ENCODE measurements at regions not wholly inside any gene's neighbourhood (a gene's known extent, or its start where the extent isn't known, plus 50 kb on each side); places are given as distances from the start of the nearest gene placed in this dataset.
A peak's percentile ranks its signal among the peaks of the same experiment; 100 is the strongest.
"Not testable (repeated sequence)": the region's sequence is repeated elsewhere in the genome, so short reads cannot be mapped to it uniquely, and the experiment has no call there.

DNA sequence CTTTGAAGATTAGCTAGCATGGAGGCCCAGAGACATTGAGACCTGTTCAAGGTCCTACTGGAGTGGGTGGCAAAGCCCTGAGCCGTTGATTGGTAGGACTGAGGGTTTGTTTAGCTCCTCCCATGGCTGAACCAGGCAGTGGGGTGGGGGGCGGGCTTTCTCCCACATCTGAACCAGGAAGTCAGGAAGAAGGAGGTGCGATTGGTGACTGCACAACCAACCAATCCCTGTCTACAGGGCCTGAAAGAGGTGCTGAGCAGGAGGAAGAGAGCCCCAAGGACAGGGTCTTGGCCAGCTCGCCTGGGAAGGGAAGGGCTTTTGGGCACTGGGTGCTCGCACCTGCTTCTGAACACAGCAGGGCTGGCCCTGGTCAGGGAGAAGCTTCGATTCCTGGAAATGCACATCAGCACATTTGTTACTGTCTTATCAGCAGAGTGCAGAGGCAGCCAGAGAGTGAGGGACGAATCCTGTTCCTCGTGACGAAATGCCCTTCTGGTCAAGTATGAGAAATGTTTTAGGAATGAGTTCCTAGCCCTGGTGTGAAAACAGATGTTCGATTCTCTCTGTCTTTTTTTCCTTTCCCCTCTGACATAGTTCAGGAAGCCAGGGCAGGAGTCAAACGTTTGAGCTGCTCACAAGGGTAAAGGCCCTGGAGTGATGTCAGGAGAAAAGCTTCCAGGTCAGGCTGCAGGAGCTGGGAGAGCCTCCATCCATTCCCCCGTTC lies 294.8 kb upstream of the KLF4 start:
- peak overlapping the region; percentile 45 for H3K27ac ChIP-seq (ENCODE audit: low read depth, low read length)
- H3K4me1 ChIP-seq (ENCODE audit: control insufficient read depth in 5 of 5, insufficient read depth in 5 of 5, low read length in 5 of 5), result peaks cover 4 to 22% (median 12%) of the 10 kb centered on the region in 5 donors
- no peaks in the 10 kb centered on the region for H3K27me3 ChIP-seq (ENCODE audit: control insufficient read depth in 5 of 5, insufficient read depth in 4 of 5, low read length in 5 of 5)
- no peaks in the 10 kb centered on the region for H3K36me3 ChIP-seq (ENCODE audit: control insufficient read depth in 5 of 5, insufficient read depth in 5 of 5, low read length in 5 of 5)
- H3K9ac ChIP-seq (ENCODE audit: low read length in 5 of 5), result peak overlapping the region in 2 of 5 donors; percentile 25 to 53
- no peaks in the 10 kb centered on the region for H3K9me3 ChIP-seq (ENCODE audit: control insufficient read depth in 5 of 5, low read length in 5 of 5)
- H3K4me3 ChIP-seq (ENCODE audit: low read depth in 1 of 5, low read length in 5 of 5), result peak overlapping the region in 1 of 5 donors; percentile 4

DNA sequence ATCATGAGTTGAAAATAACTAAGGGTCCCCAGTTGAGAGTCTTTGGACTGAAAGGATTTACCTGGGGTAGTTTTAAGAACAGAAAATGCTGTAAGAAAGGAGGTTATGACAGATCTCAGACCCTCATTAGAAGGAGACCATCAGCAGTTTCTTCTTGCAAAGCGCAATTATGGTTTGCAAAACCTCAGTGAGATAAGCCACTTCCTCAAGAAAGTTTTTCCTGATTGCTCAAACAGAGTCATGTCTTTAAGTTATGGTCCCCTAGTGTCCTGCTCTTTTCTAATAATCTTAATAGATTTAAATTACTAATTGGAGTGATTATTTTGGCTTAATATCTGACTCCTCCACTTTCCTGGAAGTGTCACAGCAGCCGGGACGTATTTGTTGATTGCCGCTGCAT lies 293.2 kb upstream of the KLF4 start:
- peaks cover 4 to 22% (median 12%) of the 10 kb centered on the region in 5 donors for H3K4me1 ChIP-seq (ENCODE audit: control insufficient read depth in 5 of 5, insufficient read depth in 5 of 5, low read length in 5 of 5)
- no peaks in the 10 kb centered on the region for H3K9me3 ChIP-seq (ENCODE audit: control insufficient read depth in 5 of 5, low read length in 5 of 5)
- H3K4me3 ChIP-seq (ENCODE audit: low read depth in 1 of 5, low read length in 5 of 5), result no peak overlapping the region
- no peaks in the 10 kb centered on the region for H3K27me3 ChIP-seq (ENCODE audit: control insufficient read depth in 5 of 5, insufficient read depth in 4 of 5, low read length in 5 of 5)
- no peak overlapping the region for H3K27ac ChIP-seq (ENCODE audit: low read depth, low read length)
- no peak overlapping the region for H3K9ac ChIP-seq (ENCODE audit: low read length in 5 of 5)
- H3K36me3 ChIP-seq (ENCODE audit: control insufficient read depth in 5 of 5, insufficient read depth in 5 of 5, low read length in 5 of 5), result no peaks in the 10 kb centered on the region

DNA sequence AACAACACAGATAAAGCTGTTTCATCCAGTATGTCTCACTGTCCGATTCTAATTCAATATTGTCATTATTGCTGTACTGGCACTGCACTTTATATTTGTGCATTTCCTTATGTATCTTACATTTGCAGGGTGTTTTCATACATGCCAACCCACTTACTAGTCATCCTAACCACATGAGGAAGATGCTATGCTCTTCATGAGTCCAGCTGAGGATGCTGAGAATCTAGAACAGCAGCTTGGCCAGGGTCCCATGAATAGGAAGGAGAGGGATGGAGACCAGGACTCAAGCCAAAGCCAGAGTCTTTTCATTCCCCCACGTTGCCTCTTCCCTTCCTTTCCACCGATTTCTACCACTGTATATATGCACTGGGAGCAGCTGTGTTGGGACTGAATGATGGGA lies 292.8 kb upstream of the KLF4 start:
- no peaks in the 10 kb centered on the region for H3K27me3 ChIP-seq (ENCODE audit: control insufficient read depth in 5 of 5, insufficient read depth in 4 of 5, low read length in 5 of 5)
- H3K9me3 ChIP-seq (ENCODE audit: control insufficient read depth in 5 of 5, low read length in 5 of 5), result no peaks in the 10 kb centered on the region
- H3K36me3 ChIP-seq (ENCODE audit: control insufficient read depth in 5 of 5, insufficient read depth in 5 of 5, low read length in 5 of 5), result no peaks in the 10 kb centered on the region
- H3K4me1 ChIP-seq (ENCODE audit: control insufficient read depth in 5 of 5, insufficient read depth in 5 of 5, low read length in 5 of 5), result peaks cover 4 to 22% (median 12%) of the 10 kb centered on the region in 5 donors
- H3K4me3 ChIP-seq (ENCODE audit: low read depth in 1 of 5, low read length in 5 of 5), result no peak overlapping the region
- H3K9ac ChIP-seq (ENCODE audit: low read length in 5 of 5), result no peak overlapping the region
- no peak overlapping the region for H3K27ac ChIP-seq (ENCODE audit: low read depth, low read length)

- Histone ChIP-seq H3K27me3 (ENCODE audit: control insufficient read depth in 5 of 5, insufficient read depth in 4 of 5, low read length in 5 of 5) (no peaks in the 10 kb centered on the region), H3K36me3 (ENCODE audit: control insufficient read depth in 5 of 5, insufficient read depth in 5 of 5, low read length in 5 of 5) (no peaks in the 10 kb centered on the region)
Observed at GRCh38 chr9:107780960-107781359, 291.4 kb upstream of the KLF4 start.

GRCh38 chr9:107779731-107780130 lies 290.2 kb upstream of the KLF4 start:
- no peak overlapping the region for H3K4me3 ChIP-seq (ENCODE audit: low read depth in 1 of 5, low read length in 5 of 5)
- no peak overlapping the region for H3K9ac ChIP-seq (ENCODE audit: low read length in 5 of 5)
- H3K27me3 ChIP-seq (ENCODE audit: control insufficient read depth in 5 of 5, insufficient read depth in 4 of 5, low read length in 5 of 5), result no peaks in the 10 kb centered on the region
- no peak overlapping the region for H3K27ac ChIP-seq (ENCODE audit: low read depth, low read length)
- H3K36me3 ChIP-seq (ENCODE audit: control insufficient read depth in 5 of 5, insufficient read depth in 5 of 5, low read length in 5 of 5), result no peaks in the 10 kb centered on the region
- no peaks in the 10 kb centered on the region for H3K9me3 ChIP-seq (ENCODE audit: control insufficient read depth in 5 of 5, low read length in 5 of 5)
- peaks cover 3 to 17% (median 7%) of the 10 kb centered on the region in 5 donors for H3K4me1 ChIP-seq (ENCODE audit: control insufficient read depth in 5 of 5, insufficient read depth in 5 of 5, low read length in 5 of 5)

More at GRCh38 chr9:107780960-107781359, 291.4 kb upstream of the KLF4 start:
- Histone ChIP-seq H3K27ac (ENCODE audit: low read depth, low read length) (no peak overlapping the region), H3K4me3 (ENCODE audit: low read depth in 1 of 5, low read length in 5 of 5) (no peak overlapping the region), H3K9ac (ENCODE audit: low read length in 5 of 5) (no peak overlapping the region), H3K4me1 (ENCODE audit: control insufficient read depth in 5 of 5, insufficient read depth in 5 of 5, low read length in 5 of 5) (peaks cover 4 to 22% (median 12%) of the 10 kb centered on the region in 5 donors), H3K9me3 (ENCODE audit: control insufficient read depth in 5 of 5, low read length in 5 of 5) (no peaks in the 10 kb centered on the region)

DNA sequence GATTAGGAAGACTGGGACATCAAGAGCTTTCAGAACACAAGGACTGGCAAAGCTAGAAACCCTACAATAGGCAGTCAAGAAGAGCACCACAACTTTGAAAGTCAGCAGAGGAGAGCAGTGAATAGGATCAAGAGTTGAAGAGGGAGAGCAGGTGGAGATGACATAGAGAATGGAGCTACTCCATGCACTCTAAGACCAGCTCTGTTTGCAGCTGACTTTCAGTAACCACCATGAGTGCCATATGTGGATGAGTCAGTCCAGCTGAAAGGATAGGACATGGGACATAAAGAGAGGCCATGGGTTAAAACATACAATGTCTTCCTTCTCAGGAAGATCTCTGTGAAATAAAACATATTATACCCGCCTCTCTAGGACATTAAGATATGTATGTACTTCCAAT lies 289.1 kb upstream of the KLF4 start:
- Histone ChIP-seq H3K4me3 (ENCODE audit: low read depth in 1 of 5, low read length in 5 of 5) (no peak overlapping the region), H3K9me3 (ENCODE audit: control insufficient read depth in 5 of 5, low read length in 5 of 5) (no peaks in the 10 kb centered on the region), H3K36me3 (ENCODE audit: control insufficient read depth in 5 of 5, insufficient read depth in 5 of 5, low read length in 5 of 5) (no peaks in the 10 kb centered on the region), H3K9ac (ENCODE audit: low read length in 5 of 5) (no peak overlapping the region), H3K27me3 (ENCODE audit: control insufficient read depth in 5 of 5, insufficient read depth in 4 of 5, low read length in 5 of 5) (no peaks in the 10 kb centered on the region), H3K27ac (ENCODE audit: low read depth, low read length) (no peak overlapping the region), H3K4me1 (ENCODE audit: control insufficient read depth in 5 of 5, insufficient read depth in 5 of 5, low read length in 5 of 5) (peaks cover 0 to 8% (median 3%) of the 10 kb centered on the region in 5 donors)

DNA sequence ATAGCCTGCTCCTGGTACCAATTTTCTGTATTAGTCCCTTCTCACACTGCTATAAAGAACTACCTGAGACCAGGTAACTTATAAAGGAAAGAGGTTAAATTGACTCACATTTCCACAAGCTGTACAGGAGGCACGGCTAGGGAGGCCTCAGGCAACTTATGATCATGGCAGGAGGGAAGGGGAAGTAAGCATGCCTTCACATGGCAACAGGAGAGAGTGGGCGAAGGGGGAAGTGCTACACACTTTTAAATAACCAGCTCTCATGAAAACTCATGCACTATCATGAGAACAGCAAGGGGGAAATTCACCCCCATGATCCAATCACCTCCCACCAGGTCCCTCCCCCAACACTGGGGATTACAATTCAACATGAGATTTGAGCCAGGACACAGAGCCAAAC lies 284.5 kb upstream of the KLF4 start:
- H3K4me3 ChIP-seq (ENCODE audit: low read depth in 1 of 5, low read length in 5 of 5); H3K9ac ChIP-seq (ENCODE audit: low read length in 5 of 5); H3K9me3 ChIP-seq (ENCODE audit: control insufficient read depth in 5 of 5, low read length in 5 of 5); H3K27me3 ChIP-seq (ENCODE audit: control insufficient read depth in 5 of 5, insufficient read depth in 4 of 5, low read length in 5 of 5); H3K4me1 ChIP-seq (ENCODE audit: control insufficient read depth in 5 of 5, insufficient read depth in 5 of 5, low read length in 5 of 5); H3K27ac ChIP-seq (ENCODE audit: low read depth, low read length); H3K36me3 ChIP-seq (ENCODE audit: control insufficient read depth in 5 of 5, insufficient read depth in 5 of 5, low read length in 5 of 5): not testable (repeated sequence)

DNA sequence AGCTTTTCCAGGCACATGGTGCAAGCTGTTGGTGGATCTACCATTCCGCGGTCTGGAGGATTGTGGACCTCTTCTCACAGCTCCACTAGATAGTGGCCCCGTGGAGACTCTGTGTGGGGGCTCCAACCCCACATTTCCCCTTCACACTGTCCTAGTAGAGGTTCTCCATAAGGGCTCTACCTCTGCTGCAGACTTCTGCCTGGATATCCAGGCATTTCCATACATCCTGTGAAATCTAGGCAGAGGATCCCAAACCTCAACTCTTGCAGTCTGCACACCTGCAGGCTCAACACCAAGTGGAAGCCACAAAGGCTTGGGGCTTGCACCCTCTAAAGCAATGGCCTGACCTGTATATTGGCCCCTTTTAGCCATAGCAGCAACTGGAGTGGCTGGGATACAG lies 283.4 kb upstream of the KLF4 start:
- Histone ChIP-seq H3K9ac (ENCODE audit: low read length in 5 of 5) (no peak overlapping the region), H3K4me1 (ENCODE audit: control insufficient read depth in 5 of 5, insufficient read depth in 5 of 5, low read length in 5 of 5) (peaks cover 0 to 7% (median under 1%) of the 10 kb centered on the region in 5 donors), H3K4me3 (ENCODE audit: low read depth in 1 of 5, low read length in 5 of 5) (no peak overlapping the region)

GRCh38 chr9:107770716-107771115 lies 281.1 kb upstream of the KLF4 start:
- Histone ChIP-seq H3K27me3 (ENCODE audit: control insufficient read depth in 5 of 5, insufficient read depth in 4 of 5, low read length in 5 of 5) (no peaks in the 10 kb centered on the region), H3K4me3 (ENCODE audit: low read depth in 1 of 5, low read length in 5 of 5) (no peak overlapping the region), H3K27ac (ENCODE audit: low read depth, low read length) (no peak overlapping the region), H3K36me3 (ENCODE audit: control insufficient read depth in 5 of 5, insufficient read depth in 5 of 5, low read length in 5 of 5) (no peaks in the 10 kb centered on the region), H3K9ac (ENCODE audit: low read length in 5 of 5) (no peak overlapping the region), H3K4me1 (ENCODE audit: control insufficient read depth in 5 of 5, insufficient read depth in 5 of 5, low read length in 5 of 5) (peaks cover 0 to 14% (median 4%) of the 10 kb centered on the region in 5 donors), H3K9me3 (ENCODE audit: control insufficient read depth in 5 of 5, low read length in 5 of 5) (peaks cover 0 to 6% (median 0%) of the 10 kb centered on the region in 5 donors)

More for the DNA sequence above, 283.4 kb upstream of the KLF4 start:
- Histone ChIP-seq H3K36me3 (ENCODE audit: control insufficient read depth in 5 of 5, insufficient read depth in 5 of 5, low read length in 5 of 5) (no peaks in the 10 kb centered on the region), H3K9me3 (ENCODE audit: control insufficient read depth in 5 of 5, low read length in 5 of 5) (peaks cover 0 to 6% (median 0%) of the 10 kb centered on the region in 5 donors), H3K27me3 (ENCODE audit: control insufficient read depth in 5 of 5, insufficient read depth in 4 of 5, low read length in 5 of 5) (no peaks in the 10 kb centered on the region), H3K27ac (ENCODE audit: low read depth, low read length) (no peak overlapping the region)

GRCh38 chr9:107768224-107768623 lies 278.7 kb upstream of the KLF4 start:
- Histone ChIP-seq H3K36me3 (ENCODE audit: control insufficient read depth in 5 of 5, insufficient read depth in 5 of 5, low read length in 5 of 5) (no peaks in the 10 kb centered on the region), H3K4me1 (ENCODE audit: control insufficient read depth in 5 of 5, insufficient read depth in 5 of 5, low read length in 5 of 5) (peaks cover 0 to 14% (median 4%) of the 10 kb centered on the region in 5 donors), H3K9me3 (ENCODE audit: control insufficient read depth in 5 of 5, low read length in 5 of 5) (peaks cover 0 to 4% (median 0%) of the 10 kb centered on the region in 5 donors), H3K27me3 (ENCODE audit: control insufficient read depth in 5 of 5, insufficient read depth in 4 of 5, low read length in 5 of 5) (no peaks in the 10 kb centered on the region), H3K9ac (ENCODE audit: low read length in 5 of 5) (no peak overlapping the region), H3K27ac (ENCODE audit: low read depth, low read length) (no peak overlapping the region), H3K4me3 (ENCODE audit: low read depth in 1 of 5, low read length in 5 of 5) (no peak overlapping the region)

Measured in subcutaneous abdominal adipose tissue (tissue), 5 donors.